Keratinocyte (primary cell): ENCODE measurements at regions not wholly inside any gene's neighbourhood (a gene's known extent, or its start where the extent isn't known, plus 50 kb on each side); places are given as distances from the start of the nearest gene placed in this dataset.

ENCODE experiments used
- CTCF ChIP-seq, 3 experiments: IDR thresholded peaks in 1 of 3; conservative IDR thresholded peaks in 1 of 3; optimal IDR thresholded peaks in 1 of 3; 2 replicates in 2 of 3; 3 replicates in 1 of 3; pipeline versions ENCODE3 to v1.5.1; 2011; ENCODE audit warnings: low read length in 3 of 3, mild to moderate bottlenecking in 3 of 3, moderate library complexity in 2 of 3, control low read depth in 1 of 3, inconsistent platforms in 1 of 3; ENCODE audit not compliant: insufficient read depth in 2 of 3; ENCODE audit errors: extremely low read depth in 1 of 3
- EZH2 ChIP-seq: IDR thresholded peaks from one replicate; pipeline ENCODE4 v1.6.1; 2012; ENCODE audit warnings: inconsistent platforms, mild to moderate bottlenecking, low read length, moderate library complexity

GRCh38 chr21:20276377-20276776 is 721.8 kb upstream of the NCAM2 start:
- TF ChIP-seq CTCF (optimal IDR thresholded peaks at IDR 0.05 in 1 of 3, IDR thresholded peaks at IDR 0.05 in 1 of 3, conservative IDR thresholded peaks at IDR 0.05 in 1 of 3; ENCODE audit: extremely low read depth in 1 of 3, insufficient read depth in 2 of 3, low read length in 3 of 3), result no peak
- no peak for TF ChIP-seq EZH2
